ENCODE measurements at regions not wholly inside any gene's neighbourhood (a gene's known extent, or its start where the extent isn't known, plus 50 kb on each side); places are given as distances from the start of the nearest gene placed in this dataset.

DNA sequence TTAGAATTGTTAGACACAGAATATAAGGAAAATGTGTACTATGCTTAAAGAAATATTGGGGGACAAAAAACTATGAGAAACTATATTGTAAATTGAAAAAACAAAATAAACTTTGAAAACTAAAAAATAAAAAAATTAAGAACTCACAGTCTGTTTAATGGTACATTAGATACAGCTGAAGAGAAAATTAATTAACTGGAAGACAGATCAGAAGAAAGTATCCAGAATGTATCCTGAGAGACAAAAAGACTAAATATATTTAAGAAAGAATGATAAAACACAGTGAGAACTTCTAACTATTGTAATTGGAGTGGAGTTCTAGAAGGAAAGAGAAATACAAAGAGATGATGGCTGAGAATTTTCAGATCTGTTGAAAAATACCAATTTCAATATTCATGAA is 57.6 kb upstream of the SH3PXD2B start:
- TF ChIP-seq SUZ12 (IDR thresholded peaks at IDR 0.05; ENCODE audit: extremely low read depth, insufficient read depth, insufficient read length), result no peak
- TF ChIP-seq YY1 (IDR thresholded peaks at IDR 0.05; ENCODE audit: insufficient read depth, insufficient read length), result no peak

Data from NT2/D1 (cell line).